ENCODE measurements at regions not wholly inside any gene's neighbourhood (a gene's known extent, or its start where the extent isn't known, plus 50 kb on each side); places are given as distances from the start of the nearest gene placed in this dataset.

DNA sequence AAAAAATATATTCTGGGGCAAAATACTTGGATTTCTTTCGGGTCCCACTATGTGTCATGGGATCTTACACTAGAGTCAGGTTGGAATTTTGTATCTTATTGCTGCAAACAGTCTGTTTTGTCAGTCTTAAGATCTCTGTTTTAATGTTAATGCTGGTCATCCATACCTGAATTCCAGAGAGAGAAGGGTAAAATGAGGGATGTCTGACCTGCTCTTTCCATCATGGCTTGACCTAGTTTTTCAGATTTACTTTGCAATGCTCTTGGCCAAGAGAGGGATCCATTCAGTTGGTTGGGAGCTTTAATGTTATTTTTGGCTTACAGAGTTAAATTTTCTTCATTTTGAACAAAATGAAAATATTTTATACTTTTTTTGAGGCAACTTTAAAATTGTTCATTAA is 117.2 kb downstream of the CASP12 start:
- TF ChIP-seq CTCF (IDR thresholded peaks at IDR 0.05) = no peak
- no peak for TF ChIP-seq POLR2A (IDR thresholded peaks at IDR 0.05)
